ENCODE measurements at regions not wholly inside any gene's neighbourhood (a gene's known extent, or its start where the extent isn't known, plus 50 kb on each side); places are given as distances from the start of the nearest gene placed in this dataset.

DNA sequence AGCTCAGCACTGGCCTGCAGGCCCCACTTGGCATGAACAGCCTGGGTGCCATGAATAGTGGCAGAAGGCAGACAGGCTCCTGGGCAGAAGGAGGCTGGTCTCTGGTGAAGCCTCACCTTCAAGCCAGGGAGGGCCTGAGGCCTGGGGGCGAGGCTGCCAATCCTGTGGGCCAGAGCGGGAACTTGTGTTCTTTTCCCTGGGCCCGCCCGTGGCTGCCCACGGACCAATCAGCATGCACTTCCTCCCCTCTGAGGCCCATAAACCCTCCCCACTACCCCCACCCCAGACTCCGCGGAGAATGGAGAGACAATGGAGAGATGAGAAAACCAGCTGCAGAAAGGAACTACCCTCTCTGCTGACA lies 283.8 kb upstream of the ROBO1 start:
- TF ChIP-seq, protein P1, sequence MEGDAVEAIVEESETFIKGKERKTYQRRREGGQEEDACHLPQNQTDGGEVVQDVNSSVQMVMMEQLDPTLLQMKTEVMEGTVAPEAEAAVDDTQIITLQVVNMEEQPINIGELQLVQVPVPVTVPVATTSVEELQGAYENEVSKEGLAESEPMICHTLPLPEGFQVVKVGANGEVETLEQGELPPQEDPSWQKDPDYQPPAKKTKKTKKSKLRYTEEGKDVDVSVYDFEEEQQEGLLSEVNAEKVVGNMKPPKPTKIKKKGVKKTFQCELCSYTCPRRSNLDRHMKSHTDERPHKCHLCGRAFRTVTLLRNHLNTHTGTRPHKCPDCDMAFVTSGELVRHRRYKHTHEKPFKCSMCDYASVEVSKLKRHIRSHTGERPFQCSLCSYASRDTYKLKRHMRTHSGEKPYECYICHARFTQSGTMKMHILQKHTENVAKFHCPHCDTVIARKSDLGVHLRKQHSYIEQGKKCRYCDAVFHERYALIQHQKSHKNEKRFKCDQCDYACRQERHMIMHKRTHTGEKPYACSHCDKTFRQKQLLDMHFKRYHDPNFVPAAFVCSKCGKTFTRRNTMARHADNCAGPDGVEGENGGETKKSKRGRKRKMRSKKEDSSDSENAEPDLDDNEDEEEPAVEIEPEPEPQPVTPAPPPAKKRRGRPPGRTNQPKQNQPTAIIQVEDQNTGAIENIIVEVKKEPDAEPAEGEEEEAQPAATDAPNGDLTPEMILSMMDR (IDR thresholded peaks at IDR 0.05) = no peak
- no peak for TF ChIP-seq POLR2A (IDR thresholded peaks at IDR 0.05)
